Mesodermal cell (in vitro differentiated cells): ENCODE measurements at regions not wholly inside any gene's neighbourhood (a gene's known extent, or its start where the extent isn't known, plus 50 kb on each side); places are given as distances from the start of the nearest gene placed in this dataset.

Source experiments
- H3K27ac ChIP-seq: 2 replicates; pipeline ENCODE4 v1.7.0; 2013; ENCODE audit warnings: mild to moderate bottlenecking, low read depth, low read length, moderate library complexity; ENCODE audit not compliant: severe bottlenecking
- H3K36me3 ChIP-seq: 2 replicates; pipeline ENCODE4 v1.7.1; 2013; ENCODE audit warnings: mild to moderate bottlenecking, low read length, moderate library complexity; ENCODE audit not compliant: control insufficient read depth, insufficient read depth
- H3K4me1 ChIP-seq: one replicate; pipeline ENCODE4 v1.7.1; 2013; ENCODE audit warnings: mild to moderate bottlenecking, low read length; ENCODE audit not compliant: insufficient read depth, control insufficient read depth, poor library complexity, severe bottlenecking
- H3K4me3 ChIP-seq: 2 replicates; pipeline ENCODE4 v1.7.0; 2013; ENCODE audit warnings: low read length, control low read depth, mild to moderate bottlenecking; ENCODE audit not compliant: insufficient read depth, poor library complexity, severe bottlenecking; ENCODE audit errors: extremely low read depth
- H3K9me3 ChIP-seq: 2 replicates; pipeline ENCODE4 v1.7.1; 2013; ENCODE audit warnings: mild to moderate bottlenecking, low read length, moderate library complexity; ENCODE audit not compliant: control insufficient read depth
- WGBS, 2 experiments: methylation state at CpG; one replicate each; pipeline ENCODE4 v1.1.5; 2013; ENCODE audit warnings: missing lambda C conversion rate in 2 of 2; ENCODE audit not compliant: insufficient coverage in 2 of 2; 5-methylcytosine and 5-hydroxymethylcytosine counted together

DNA sequence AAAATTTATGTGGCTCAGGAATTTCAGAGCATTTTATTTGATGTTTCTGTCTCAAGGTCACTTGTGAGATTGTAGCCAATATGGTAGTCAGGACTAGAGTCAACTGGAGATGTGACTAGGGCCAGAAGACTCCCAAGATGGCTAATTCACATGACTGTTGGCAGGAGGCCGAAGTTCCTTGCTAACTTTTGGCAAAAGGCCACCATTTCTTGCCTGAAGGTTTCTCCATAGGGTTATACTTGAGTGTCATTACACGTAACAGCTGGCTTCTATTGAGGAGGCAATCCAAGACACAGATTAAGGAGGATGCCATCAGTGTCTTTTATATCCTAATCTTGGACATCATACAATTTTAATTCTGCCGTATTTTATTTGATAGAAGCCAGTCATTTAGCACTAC, 162.3 kb upstream of the MAOA start:
- Histone ChIP-seq H3K27ac (no peak overlapping the region), H3K4me1 (no peaks in the 10 kb centered on the region), H3K4me3 (no peak overlapping the region), H3K9me3 (no peaks in the 10 kb centered on the region), H3K36me3 (no peaks in the 10 kb centered on the region)
- WGBS, 2 experiments = 83 to 100% methylated on average over 1 to 2 of the region's 3 CpGs

DNA sequence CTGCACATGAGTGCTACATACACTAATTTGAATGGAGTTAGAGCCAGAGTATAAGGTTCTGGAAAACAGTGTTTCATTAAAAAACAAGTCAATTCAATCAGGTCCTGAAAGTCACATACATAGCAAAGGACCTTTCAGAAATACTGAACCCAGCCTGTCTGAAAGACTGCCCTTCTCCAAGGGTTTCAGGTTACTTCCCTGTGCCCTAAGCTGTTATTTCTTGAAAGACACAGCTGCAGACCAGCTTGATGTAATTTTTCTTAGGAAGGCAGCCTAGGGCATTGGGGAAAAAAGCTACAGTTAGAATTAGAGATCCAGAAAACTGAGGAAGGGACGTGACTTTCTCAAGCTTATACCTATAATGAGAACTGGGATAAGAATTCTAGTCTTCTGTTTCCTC, 155.9 kb upstream of the MAOA start:
- no peaks in the 10 kb centered on the region for H3K36me3 ChIP-seq
- WGBS, 2 experiments = no CpG with 5 or more reads among the region's 1 CpG
- H3K9me3 ChIP-seq = no peaks in the 10 kb centered on the region
- no peak overlapping the region for H3K27ac ChIP-seq
- H3K4me3 ChIP-seq = no peak overlapping the region
- H3K4me1 ChIP-seq = peaks cover 2% of the 10 kb centered on the region

DNA sequence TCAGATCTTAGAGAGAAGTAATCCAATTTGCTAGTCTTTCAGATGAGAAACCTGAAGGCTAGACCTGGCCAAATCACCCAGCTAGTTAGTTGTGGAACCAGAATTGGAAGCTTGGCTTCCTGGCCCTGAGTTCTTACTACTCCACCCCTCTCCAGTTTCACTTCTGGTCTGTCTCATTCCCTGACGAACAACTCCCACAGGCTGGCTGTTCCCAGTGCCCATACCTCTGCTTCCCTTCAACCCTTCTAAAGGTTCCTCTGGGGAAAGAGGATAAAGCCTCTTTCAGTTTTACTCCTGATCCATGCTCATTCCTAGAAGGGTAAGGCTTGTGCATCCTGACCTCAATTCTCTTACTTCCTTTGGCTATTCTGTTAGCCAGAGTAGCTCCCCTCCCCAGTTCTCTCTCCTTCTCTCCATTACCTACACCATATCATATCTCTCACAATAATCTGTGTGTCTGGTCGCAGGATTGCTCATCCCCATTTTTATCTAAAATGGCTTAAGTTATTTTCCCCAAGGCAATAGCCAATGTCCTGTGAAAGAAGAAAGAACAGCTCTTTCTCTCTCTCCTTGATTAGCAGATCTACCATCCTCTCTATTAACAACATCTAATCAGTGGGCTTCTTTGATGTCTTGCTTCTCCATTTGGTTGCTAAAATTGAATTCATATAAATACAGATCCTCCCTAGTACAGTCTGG, 155.0 kb upstream of the MAOA start:
- H3K27ac ChIP-seq = peak overlapping the region; percentile 23
- no CpG with 5 or more reads among the region's 2 CpGs for WGBS, 2 experiments
- no peaks in the 10 kb centered on the region for H3K9me3 ChIP-seq
- peaks cover 2% of the 10 kb centered on the region for H3K4me1 ChIP-seq
- no peak overlapping the region for H3K4me3 ChIP-seq
- no peaks in the 10 kb centered on the region for H3K36me3 ChIP-seq

DNA sequence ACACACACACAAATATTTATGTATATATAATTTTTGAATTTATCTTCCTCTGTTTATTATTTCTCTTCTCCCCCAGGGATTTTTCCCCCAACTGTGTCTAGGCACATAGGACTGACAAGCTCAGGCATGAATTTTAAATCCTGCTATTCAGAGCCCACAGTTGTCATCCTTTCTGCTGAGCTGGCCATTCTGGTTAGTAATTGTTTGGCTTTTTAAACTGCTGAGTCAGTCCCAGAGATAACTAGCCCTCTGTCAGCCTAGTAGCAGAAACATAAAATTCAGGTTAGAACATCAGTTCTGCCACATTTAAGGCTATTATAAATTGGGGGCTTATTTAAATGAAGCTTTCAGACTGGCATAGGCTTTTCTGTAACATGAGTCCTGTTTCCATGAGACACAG, 151.7 kb upstream of the MAOA start:
- no peaks in the 10 kb centered on the region for H3K9me3 ChIP-seq
- no peak overlapping the region for H3K4me3 ChIP-seq
- peaks cover 2% of the 10 kb centered on the region for H3K4me1 ChIP-seq
- no peak overlapping the region for H3K27ac ChIP-seq
- no peaks in the 10 kb centered on the region for H3K36me3 ChIP-seq

DNA sequence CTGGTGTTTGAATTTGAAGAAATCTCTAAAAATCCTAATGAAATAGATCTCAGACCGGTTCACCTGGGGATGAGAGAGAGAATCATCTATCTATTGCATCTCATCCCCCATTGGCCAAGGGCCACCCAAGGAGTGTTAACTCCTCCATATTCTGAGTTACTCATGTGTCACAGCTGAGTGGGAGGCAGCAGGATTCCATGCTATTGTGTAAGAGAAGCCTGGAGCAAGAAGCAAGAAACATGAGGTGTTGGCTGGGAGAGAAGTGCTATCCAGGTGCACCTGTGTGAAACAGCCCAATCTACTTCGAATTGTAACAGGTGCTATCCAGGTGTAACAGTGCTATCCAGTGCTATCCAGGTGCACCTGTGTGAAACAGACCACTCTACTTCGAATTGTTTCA, 150.3 kb upstream of the MAOA start:
- Histone ChIP-seq H3K4me3 (no peak overlapping the region), H3K36me3 (no peaks in the 10 kb centered on the region), H3K27ac (no peak overlapping the region), H3K4me1 (no peaks in the 10 kb centered on the region), H3K9me3 (no peaks in the 10 kb centered on the region)
- WGBS, 2 experiments = 90 to 100% methylated on average over 1 to 2 of the region's 3 CpGs

DNA sequence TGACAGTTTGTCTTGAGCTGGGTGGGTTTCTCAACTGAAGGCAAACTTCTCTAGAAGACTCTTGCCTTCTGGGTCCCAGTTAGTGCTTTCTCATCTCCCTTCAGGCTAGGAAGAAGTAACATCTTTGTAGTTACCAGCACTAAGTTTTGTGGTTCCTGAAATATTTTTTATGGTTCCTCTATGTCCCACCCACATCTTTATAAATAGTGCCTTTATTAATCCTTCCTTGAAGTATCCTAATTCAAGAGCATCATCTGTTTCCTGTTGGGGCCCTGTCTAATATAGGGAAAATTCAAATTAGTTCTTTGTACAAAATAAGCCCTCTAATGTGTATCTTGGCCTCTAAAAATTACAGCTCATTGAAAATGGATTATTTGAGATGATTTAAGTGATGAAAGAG, 147.4 kb upstream of the MAOA start:
- H3K4me1 ChIP-seq = no peaks in the 10 kb centered on the region
- no peaks in the 10 kb centered on the region for H3K9me3 ChIP-seq
- H3K36me3 ChIP-seq = no peaks in the 10 kb centered on the region
- no peak overlapping the region for H3K27ac ChIP-seq
- no peak overlapping the region for H3K4me3 ChIP-seq

DNA sequence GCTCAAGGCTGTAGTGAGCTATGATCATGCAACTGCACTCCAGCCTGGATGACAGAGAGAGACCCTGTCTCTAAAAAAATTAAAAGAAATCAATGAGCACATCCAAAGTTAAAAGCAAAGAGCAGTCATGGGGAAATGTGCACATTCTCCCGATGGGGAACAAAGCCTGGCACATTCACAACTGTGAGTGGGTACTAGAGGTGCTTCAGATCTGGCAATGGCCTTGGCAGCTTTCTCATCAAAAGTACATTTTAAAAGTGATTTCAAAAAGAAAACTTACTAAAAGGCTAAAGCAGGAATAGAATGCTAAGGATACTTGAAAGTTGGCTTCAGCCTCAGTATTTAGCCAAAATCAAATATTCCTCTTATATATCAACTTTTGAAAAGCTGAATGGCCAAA, 145.9 kb upstream of the MAOA start:
- no peaks in the 10 kb centered on the region for H3K9me3 ChIP-seq
- H3K36me3 ChIP-seq = no peaks in the 10 kb centered on the region
- no CpG with 5 or more reads among the region's 1 CpG for WGBS, 2 experiments
- no peak overlapping the region for H3K27ac ChIP-seq
- no peak overlapping the region for H3K4me3 ChIP-seq
- no peaks in the 10 kb centered on the region for H3K4me1 ChIP-seq

DNA sequence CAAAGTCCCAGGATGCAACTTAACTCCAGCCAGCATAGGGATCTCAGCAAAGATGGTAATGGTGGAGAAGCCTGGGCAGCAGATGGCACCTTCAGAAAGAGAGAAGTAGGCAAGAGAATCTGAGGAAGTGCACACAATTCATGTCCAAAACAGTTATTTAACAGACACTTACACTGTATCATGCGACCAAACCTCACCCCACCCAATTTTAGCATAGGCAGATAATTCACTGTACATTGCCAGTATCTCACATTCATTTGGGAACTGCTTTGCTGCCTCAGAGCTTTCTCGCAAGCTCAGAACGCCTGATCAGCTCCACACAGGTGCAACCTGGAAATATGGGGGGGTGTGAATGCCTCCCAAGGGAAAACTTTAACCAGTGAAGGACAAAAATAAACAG, 143.0 kb upstream of the MAOA start:
- H3K4me1 ChIP-seq = no peaks in the 10 kb centered on the region
- H3K4me3 ChIP-seq = no peak overlapping the region
- no peaks in the 10 kb centered on the region for H3K36me3 ChIP-seq
- WGBS, 2 experiments = 40% methylated on average over 1 of the region's 3 CpGs; no CpG with 5 or more reads in 1 of the 2 experiments
- no peak overlapping the region for H3K27ac ChIP-seq
- H3K9me3 ChIP-seq = no peaks in the 10 kb centered on the region

DNA sequence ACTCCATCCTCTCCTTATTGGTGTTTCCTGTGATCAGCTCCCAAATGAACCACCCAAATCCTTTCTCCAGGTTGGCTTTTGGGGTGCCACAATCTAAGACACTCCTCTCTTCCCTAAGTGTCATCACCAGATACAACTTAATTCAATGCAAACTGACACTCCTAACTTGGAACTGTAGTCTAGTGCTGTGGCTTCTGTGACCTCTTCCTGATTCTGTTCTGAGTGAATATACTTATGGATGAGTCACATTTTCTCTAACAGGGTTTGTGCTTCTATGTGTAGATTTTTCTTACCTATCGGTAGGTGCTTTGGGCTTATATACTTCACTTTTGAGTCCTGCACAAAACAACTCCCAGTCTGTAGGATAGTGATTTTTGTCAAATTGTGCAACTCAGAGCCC, 141.3 kb upstream of the MAOA start:
- Histone ChIP-seq H3K9me3 (no peaks in the 10 kb centered on the region), H3K27ac (no peak overlapping the region), H3K36me3 (no peaks in the 10 kb centered on the region), H3K4me3 (no peak overlapping the region), H3K4me1 (no peaks in the 10 kb centered on the region)
- WGBS, 2 experiments = no CpG with 5 or more reads among the region's 1 CpG

DNA sequence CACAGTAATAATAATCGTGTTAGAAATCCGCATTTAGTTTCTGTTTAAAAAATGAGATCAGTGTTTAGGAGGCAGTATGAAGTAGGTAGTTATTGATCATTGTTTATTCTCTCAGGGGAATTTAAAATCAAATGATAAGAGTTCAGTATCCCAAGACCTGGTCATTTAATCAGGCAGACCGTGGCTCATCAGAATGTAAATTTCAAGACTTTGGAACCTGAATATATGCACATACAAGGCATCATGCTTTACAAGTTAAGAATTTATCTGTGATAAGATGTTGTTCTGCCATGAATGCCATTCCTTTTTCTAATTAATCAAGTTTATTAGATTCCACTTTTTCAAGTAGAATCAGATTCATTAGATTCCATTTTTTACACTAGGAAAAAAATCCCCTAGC, 133.5 kb upstream of the MAOA start:
- H3K4me3 ChIP-seq = no peak overlapping the region
- WGBS, 2 experiments = 100% methylated on average over 1 of the region's 3 CpGs; no CpG with 5 or more reads in 1 of the 2 experiments
- H3K9me3 ChIP-seq = no peaks in the 10 kb centered on the region
- H3K27ac ChIP-seq = no peak overlapping the region
- H3K36me3 ChIP-seq = no peaks in the 10 kb centered on the region
- H3K4me1 ChIP-seq = no peaks in the 10 kb centered on the region

DNA sequence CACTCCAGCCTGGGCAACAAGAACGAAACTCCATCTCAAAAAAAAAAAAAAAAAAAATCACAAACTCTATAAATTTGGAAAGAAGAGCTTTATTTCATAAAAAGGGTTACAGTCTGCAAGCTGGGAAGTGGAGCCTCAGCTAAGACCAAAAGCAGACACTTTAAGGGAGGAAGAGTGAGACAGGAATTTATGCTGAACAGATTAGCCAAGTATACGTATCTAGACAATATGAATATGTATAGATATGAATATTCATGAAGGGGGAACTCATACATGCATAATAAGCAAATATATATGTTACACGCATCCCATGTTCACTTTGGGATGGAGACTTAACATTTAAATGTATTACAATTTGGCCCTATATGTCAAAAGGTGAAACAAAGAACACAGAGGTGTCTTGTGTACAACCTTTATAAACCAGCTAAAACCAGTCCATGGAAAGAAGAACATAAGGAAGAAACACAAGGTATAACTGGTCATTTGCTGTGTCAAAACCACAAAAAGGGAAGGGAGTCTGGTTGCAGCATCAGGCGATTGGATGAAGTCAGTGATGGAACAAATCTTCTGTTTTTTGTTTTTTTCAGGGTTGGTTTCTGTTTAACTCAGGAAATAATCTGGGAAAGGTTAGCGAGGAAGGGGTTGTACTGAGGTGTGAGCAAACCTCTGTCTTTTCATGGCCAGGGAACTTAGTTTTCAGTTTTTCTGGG, 130.0 kb upstream of the MAOA start:
- WGBS, 2 experiments = 80 to 100% methylated on average over 1 of the region's 5 CpGs
- H3K4me3 ChIP-seq = no peak overlapping the region
- no peak overlapping the region for H3K27ac ChIP-seq
- H3K9me3 ChIP-seq = no peaks in the 10 kb centered on the region
- H3K4me1 ChIP-seq = no peaks in the 10 kb centered on the region
- H3K36me3 ChIP-seq = no peaks in the 10 kb centered on the region
